BLaER1 treated with 17β-estradiol and CSF1 and Interleukin-3, amounts not matched to agents 10 nM and 100 nM (cell line): ENCODE measurements at regions not wholly inside any gene's neighbourhood (a gene's known extent, or its start where the extent isn't known, plus 50 kb on each side); places are given as distances from the start of the nearest gene placed in this dataset.

Experiments used
- H3K27ac ChIP-seq, 11 experiments: shearing (Covaris generic); formaldehyde crosslinking; 2 replicates each; pipeline ENCODE4 v1.8.1; 2022
- H3K27me3 ChIP-seq, 11 experiments: shearing (Covaris generic); formaldehyde crosslinking; 2 replicates each; pipeline ENCODE4 v1.8.1; 2022
- H3K36me3 ChIP-seq, 11 experiments: shearing (Covaris generic); formaldehyde crosslinking; 2 replicates each; pipeline ENCODE4 v1.8.1; 2022
- H3K4me1 ChIP-seq, 10 experiments: shearing (Covaris generic); formaldehyde crosslinking; 2 replicates each; pipeline ENCODE4 v1.8.1; 2022
- H3K4me2 ChIP-seq, 11 experiments: shearing (Covaris generic); formaldehyde crosslinking; 2 replicates each; pipeline ENCODE4 v1.8.1; 2022
- H3K4me3 ChIP-seq, 10 experiments: shearing (Covaris generic); formaldehyde crosslinking; 2 replicates each; pipeline ENCODE4 v1.8.1; 2022
- H3K9ac ChIP-seq, 11 experiments: shearing (Covaris generic); formaldehyde crosslinking; 2 replicates each; pipeline ENCODE4 v1.8.1; 2022
- H3K9me3 ChIP-seq, 11 experiments: shearing (Covaris generic); formaldehyde crosslinking; replicated peaks in 1 of 11; 2 replicates each; pipeline ENCODE4 v1.8.1; 2022
- H4K20me1 ChIP-seq, 11 experiments: shearing (Covaris generic); formaldehyde crosslinking; 2 replicates each; pipeline ENCODE4 v1.8.1; 2022
- Cebpa-rat ChIP-seq, 11 experiments: shearing (Covaris generic); IDR thresholded peaks; 2 replicates each; pipeline ENCODE4 v1.8.1; 2022

- TF ChIP-seq Cebpa-rat (IDR thresholded peaks at IDR 0.05), result no peak
- Histone ChIP-seq H3K9ac (no peak overlapping the region), H3K4me1 (peaks cover 0 to 9% (median 4%) of the 10 kb centered on the region in 10 experiments; a peak in 11 of 20 replicates), H3K36me3 (no peaks in the 10 kb centered on the region), H3K9me3 (no peaks in the 10 kb centered on the region), H3K27me3 (no peaks in the 10 kb centered on the region), H3K27ac (no peak overlapping the region), H3K4me2 (no peak overlapping the region), H3K4me3 (no peak overlapping the region), H4K20me1 (no peaks in the 10 kb centered on the region)
These were observed 241.4 kb downstream of the MYCN start for GRCh38 chr2:16181741-16182090.

GRCh38 chr2:16181062-16181740 is 240.9 kb downstream of the MYCN start:
- Histone ChIP-seq H3K4me2 (no peak overlapping the region), H3K27me3 (no peaks in the 10 kb centered on the region)
- no peak for TF ChIP-seq Cebpa-rat (IDR thresholded peaks at IDR 0.05)

GRCh38 chr2:16180631-16181030 is 240.3 kb downstream of the MYCN start:
- H3K9me3 ChIP-seq, result no peaks in the 10 kb centered on the region
- H3K4me2 ChIP-seq, result no peak overlapping the region
- TF ChIP-seq Cebpa-rat (IDR thresholded peaks at IDR 0.05), result no peak
- H3K36me3 ChIP-seq, result no peaks in the 10 kb centered on the region
- H3K27me3 ChIP-seq, result no peaks in the 10 kb centered on the region
- no peaks in the 10 kb centered on the region for H3K4me1 ChIP-seq
- H3K4me3 ChIP-seq, result no peak overlapping the region
- H3K27ac ChIP-seq, result no peak overlapping the region
- H4K20me1 ChIP-seq, result no peaks in the 10 kb centered on the region
- H3K9ac ChIP-seq, result no peak overlapping the region

More at GRCh38 chr2:16181062-16181740, 240.9 kb downstream of the MYCN start:
- Histone ChIP-seq H3K36me3 (no peaks in the 10 kb centered on the region), H3K9ac (no peak overlapping the region), H4K20me1 (no peaks in the 10 kb centered on the region), H3K4me3 (no peak overlapping the region), H3K27ac (no peak overlapping the region), H3K9me3 (no peaks in the 10 kb centered on the region), H3K4me1 (peaks cover 0 to 3% (median 0%) of the 10 kb centered on the region in 10 experiments; a peak in 4 of 20 replicates)

- no peaks in the 10 kb centered on the region for H3K4me1 ChIP-seq
- H3K4me3 ChIP-seq, result no peak overlapping the region
- no peak overlapping the region for H3K9ac ChIP-seq
- no peaks in the 10 kb centered on the region for H4K20me1 ChIP-seq
- H3K9me3 ChIP-seq, result no peaks in the 10 kb centered on the region
- H3K27ac ChIP-seq, result no peak overlapping the region
- no peaks in the 10 kb centered on the region for H3K36me3 ChIP-seq
- TF ChIP-seq Cebpa-rat (IDR thresholded peaks at IDR 0.05), result no peak
- no peaks in the 10 kb centered on the region for H3K27me3 ChIP-seq
- H3K4me2 ChIP-seq, result no peak overlapping the region
These were observed 239.5 kb downstream of the MYCN start for GRCh38 chr2:16179701-16180416.

GRCh38 chr2:16178551-16179130 is 238.3 kb downstream of the MYCN start:
- Histone ChIP-seq H3K4me2 (no peak overlapping the region), H3K27me3 (no peaks in the 10 kb centered on the region), H3K9me3 (no peaks in the 10 kb centered on the region), H3K4me3 (no peak overlapping the region), H3K9ac (no peak overlapping the region), H3K27ac (no peak overlapping the region), H3K4me1 (no peaks in the 10 kb centered on the region), H3K36me3 (no peaks in the 10 kb centered on the region), H4K20me1 (no peaks in the 10 kb centered on the region)
- TF ChIP-seq Cebpa-rat (IDR thresholded peaks at IDR 0.05), result no peak

GRCh38 chr2:16177671-16178180 is 237.4 kb downstream of the MYCN start:
- Histone ChIP-seq H3K9ac (no peak overlapping the region), H3K4me1 (no peaks in the 10 kb centered on the region), H3K4me2 (no peak overlapping the region), H3K4me3 (no peak overlapping the region), H3K36me3 (no peaks in the 10 kb centered on the region), H4K20me1 (no peaks in the 10 kb centered on the region), H3K9me3 (no peaks in the 10 kb centered on the region), H3K27ac (no peak overlapping the region), H3K27me3 (no peaks in the 10 kb centered on the region)
- no peak for TF ChIP-seq Cebpa-rat (IDR thresholded peaks at IDR 0.05)

GRCh38 chr2:16176971-16177480 is 236.7 kb downstream of the MYCN start:
- H3K9ac ChIP-seq, result no peak overlapping the region
- no peaks in the 10 kb centered on the region for H3K4me1 ChIP-seq
- no peak overlapping the region for H3K4me3 ChIP-seq
- H3K27ac ChIP-seq, result no peak overlapping the region
- TF ChIP-seq Cebpa-rat (IDR thresholded peaks at IDR 0.05), result no peak
- no peaks in the 10 kb centered on the region for H3K36me3 ChIP-seq
- H3K27me3 ChIP-seq, result no peaks in the 10 kb centered on the region
- H3K4me2 ChIP-seq, result no peak overlapping the region
- no peaks in the 10 kb centered on the region for H3K9me3 ChIP-seq
- no peaks in the 10 kb centered on the region for H4K20me1 ChIP-seq

- Histone ChIP-seq H3K9ac (no peak overlapping the region), H3K27ac (no peak overlapping the region), H3K36me3 (no peaks in the 10 kb centered on the region), H3K4me1 (no peaks in the 10 kb centered on the region), H3K4me2 (no peak overlapping the region), H3K27me3 (no peaks in the 10 kb centered on the region), H3K9me3 (no peaks in the 10 kb centered on the region), H4K20me1 (no peaks in the 10 kb centered on the region), H3K4me3 (no peak overlapping the region)
- no peak for TF ChIP-seq Cebpa-rat (IDR thresholded peaks at IDR 0.05)
These were observed 235.0 kb downstream of the MYCN start for GRCh38 chr2:16175247-16175825.

- H3K9me3 ChIP-seq, result no peaks in the 10 kb centered on the region
- no peaks in the 10 kb centered on the region for H3K4me1 ChIP-seq
- H3K27me3 ChIP-seq, result no peaks in the 10 kb centered on the region
- H3K36me3 ChIP-seq, result no peaks in the 10 kb centered on the region
- no peak overlapping the region for H3K4me2 ChIP-seq
- H3K9ac ChIP-seq, result no peak overlapping the region
- H3K27ac ChIP-seq, result no peak overlapping the region
- H3K4me3 ChIP-seq, result no peak overlapping the region
- TF ChIP-seq Cebpa-rat (IDR thresholded peaks at IDR 0.05), result no peak
- no peaks in the 10 kb centered on the region for H4K20me1 ChIP-seq
These were observed 234.3 kb downstream of the MYCN start for GRCh38 chr2:16174693-16175045.
